Inferior parietal cortex (tissue), 1 donor: ENCODE measurements at regions not wholly inside any gene's neighbourhood (a gene's known extent, or its start where the extent isn't known, plus 50 kb on each side); places are given as distances from the start of the nearest gene placed in this dataset.
"Not testable (repeated sequence)": the region's sequence is repeated elsewhere in the genome, so short reads cannot be mapped to it uniquely, and the experiment has no call there.

Experiments used
- DNase-seq: peaks from one replicate; pipeline ENCODE4 v3.0.0-alpha.2; 2016; ENCODE audit errors: extremely low spot score

- DNase-seq = no peak
Measured at GRCh38 chr10:121134711-121135110, 283.5 kb downstream of the WDR11 start.

- DNase-seq = no peak
Measured at GRCh38 chr10:121135512-121135911, 284.4 kb downstream of the WDR11 start.

- DNase-seq = no peak
Measured at GRCh38 chr10:121137533-121137932, 286.4 kb downstream of the WDR11 start.

GRCh38 chr10:121138112-121138860, 287.1 kb downstream of the WDR11 start:
- DNase-seq = no peak

- no peak for DNase-seq
Measured at GRCh38 chr10:121138918-121139317, 287.8 kb downstream of the WDR11 start.

DNA sequence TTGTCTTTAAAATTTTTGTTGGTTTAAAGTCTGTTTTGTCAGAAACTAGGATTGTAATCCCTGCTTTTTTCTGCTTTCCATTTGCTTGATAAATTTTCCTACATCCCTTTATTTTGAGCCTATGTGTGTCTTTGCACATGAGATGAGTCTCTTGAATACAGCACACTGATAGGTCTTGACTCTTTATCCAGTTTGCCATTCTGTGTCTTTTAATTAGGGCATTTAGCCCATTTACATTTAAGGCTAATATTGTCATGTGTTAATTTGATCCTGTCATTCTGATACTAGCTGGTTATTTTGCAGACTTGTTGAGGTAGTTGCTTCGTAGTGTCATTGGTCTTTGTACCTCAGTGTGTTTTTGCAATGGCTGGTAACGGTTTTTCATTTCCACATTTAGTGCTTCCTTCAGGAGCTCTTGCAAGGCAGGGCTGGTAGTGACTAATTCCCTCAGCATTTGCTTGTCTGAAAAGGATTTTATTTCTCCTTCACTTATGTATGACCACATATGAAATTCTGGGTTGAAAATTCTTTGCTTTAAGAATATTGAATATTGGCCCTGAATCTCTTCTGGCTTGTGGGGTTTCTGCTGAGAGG, 294.7 kb downstream of the WDR11 start:
- DNase-seq = not testable (repeated sequence)

DNA sequence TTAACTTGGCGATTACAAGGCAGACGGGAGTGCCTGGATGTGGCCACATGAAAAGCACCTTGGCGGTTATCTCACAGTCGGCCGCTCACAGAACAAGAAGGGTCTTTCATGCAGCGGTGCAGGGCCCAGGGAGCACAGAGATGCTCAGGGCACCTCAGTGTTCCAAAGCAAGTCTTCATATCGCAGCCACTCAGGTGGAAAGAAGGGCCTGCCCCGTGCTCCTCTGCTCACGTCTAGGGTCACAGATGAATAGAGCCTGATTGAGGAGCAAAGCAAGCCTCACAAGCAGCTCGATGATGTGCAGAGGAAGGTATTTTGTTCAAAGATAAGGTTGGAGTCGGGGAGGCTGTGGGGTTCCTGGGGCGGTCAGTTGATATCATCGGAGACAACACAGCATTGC, 297.8 kb downstream of the WDR11 start:
- DNase-seq = no peak

DNA sequence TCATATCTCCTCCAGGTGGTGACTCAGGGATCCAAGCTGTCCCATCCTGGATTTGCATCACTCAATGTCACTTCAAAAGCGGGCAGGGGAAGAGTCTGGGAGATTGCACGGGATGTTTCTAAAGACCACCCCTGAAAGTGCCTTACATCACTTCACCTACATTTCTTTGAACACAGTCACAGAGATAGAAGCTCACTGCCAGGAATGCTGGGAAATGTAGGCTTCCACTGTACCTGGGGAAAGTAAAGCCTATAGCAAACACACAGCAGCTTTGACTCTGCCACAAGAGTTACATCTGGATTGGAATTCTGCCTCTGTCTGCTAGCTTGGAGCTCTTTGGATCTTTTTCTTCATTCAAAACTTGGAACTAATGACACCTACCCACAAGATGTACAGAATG, 300.9 kb downstream of the WDR11 start:
- DNase-seq = no peak

- no peak for DNase-seq
Measured at GRCh38 chr10:121152935-121153334, 301.8 kb downstream of the WDR11 start.

GRCh38 chr10:121154310-121154709, 303.1 kb downstream of the WDR11 start:
- DNase-seq = no peak

- peak; percentile 93 for DNase-seq
Measured at GRCh38 chr10:121154846-121155245, 303.7 kb downstream of the WDR11 start.

DNA sequence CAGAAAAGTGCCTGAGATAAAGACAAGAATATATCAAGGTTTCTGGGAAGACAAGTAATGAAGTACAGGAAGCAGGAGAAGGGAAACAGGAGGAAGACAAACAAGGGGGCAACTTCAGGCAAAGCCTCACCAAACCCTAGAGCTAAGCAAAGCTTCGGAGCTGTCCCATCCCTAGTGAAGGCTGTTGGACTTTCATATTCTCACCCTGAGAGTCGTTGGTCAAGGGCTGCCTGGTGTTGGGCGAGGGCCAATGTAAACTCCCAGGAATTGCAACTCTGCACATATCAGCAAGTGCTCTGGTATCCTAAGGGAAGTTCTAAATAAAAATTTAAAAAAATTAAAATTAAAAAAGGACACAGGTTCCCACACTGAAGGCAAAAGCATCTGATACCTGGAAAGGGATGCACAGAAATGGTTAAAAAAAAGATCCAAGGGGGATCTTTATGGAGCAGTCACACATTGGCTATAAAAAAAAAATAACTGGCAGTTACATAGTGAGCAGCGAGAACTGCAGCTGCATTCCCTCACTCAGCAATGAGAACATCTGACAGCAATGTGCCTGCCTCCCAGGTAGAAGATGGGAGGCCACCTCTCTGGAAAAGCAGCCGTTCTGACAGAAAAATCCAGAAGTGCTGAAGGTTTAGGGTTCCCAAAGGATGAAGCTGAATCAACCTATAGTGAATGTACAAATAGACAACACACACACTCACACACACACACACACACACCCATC, 304.7 kb downstream of the WDR11 start:
- DNase-seq = no peak

- DNase-seq = peak; percentile 44
Measured at GRCh38 chr10:121157998-121158397, 306.8 kb downstream of the WDR11 start.

- DNase-seq = no peak
Measured at GRCh38 chr10:121158988-121159579, 307.9 kb downstream of the WDR11 start.

- no peak for DNase-seq
Measured at GRCh38 chr10:121159670-121160069, 308.5 kb downstream of the WDR11 start.

- no peak for DNase-seq
Measured at GRCh38 chr10:121165276-121165675, 314.1 kb downstream of the WDR11 start.

DNA sequence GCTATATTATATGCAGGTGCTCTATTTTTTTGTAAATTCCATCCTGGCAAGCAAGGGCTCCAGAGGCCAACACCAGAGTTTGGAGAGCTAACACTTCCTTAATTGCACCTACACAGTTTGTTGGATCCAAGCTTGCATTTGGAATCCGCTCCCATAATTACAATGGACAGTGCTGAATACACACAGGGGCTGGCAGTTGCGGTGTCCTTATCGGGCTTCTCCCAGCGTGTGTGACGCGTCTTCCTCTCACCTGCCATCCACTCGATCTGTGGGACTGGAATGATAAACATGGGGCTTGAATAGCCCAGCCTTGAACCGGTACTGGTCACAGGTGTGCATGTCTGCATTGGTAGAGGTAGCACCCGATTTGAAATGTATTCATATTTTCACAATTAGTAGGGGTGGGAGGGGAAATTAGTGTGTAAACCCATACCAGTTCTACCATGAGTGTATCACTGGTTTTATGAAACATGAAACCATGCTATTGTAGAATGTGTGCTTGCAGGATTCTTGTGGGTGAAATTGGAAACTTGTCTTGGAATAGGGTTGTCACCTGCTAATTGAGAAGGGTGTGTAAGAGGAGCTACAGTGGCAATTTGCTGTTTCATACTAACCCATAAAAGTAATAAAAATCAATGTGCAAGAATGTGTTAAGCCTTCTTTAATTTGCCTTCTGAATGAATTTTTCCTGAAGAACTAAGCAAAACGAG, 316.5 kb downstream of the WDR11 start:
- no peak for DNase-seq

- no peak for DNase-seq
Measured at GRCh38 chr10:121168545-121169216, 317.5 kb downstream of the WDR11 start.

- no peak for DNase-seq
Measured at GRCh38 chr10:121169406-121169805, 318.2 kb downstream of the WDR11 start.

GRCh38 chr10:121171825-121172787, 320.9 kb downstream of the WDR11 start:
- no peak for DNase-seq
